ENCODE measurements at regions not wholly inside any gene's neighbourhood (a gene's known extent, or its start where the extent isn't known, plus 50 kb on each side); places are given as distances from the start of the nearest gene placed in this dataset.

DNA sequence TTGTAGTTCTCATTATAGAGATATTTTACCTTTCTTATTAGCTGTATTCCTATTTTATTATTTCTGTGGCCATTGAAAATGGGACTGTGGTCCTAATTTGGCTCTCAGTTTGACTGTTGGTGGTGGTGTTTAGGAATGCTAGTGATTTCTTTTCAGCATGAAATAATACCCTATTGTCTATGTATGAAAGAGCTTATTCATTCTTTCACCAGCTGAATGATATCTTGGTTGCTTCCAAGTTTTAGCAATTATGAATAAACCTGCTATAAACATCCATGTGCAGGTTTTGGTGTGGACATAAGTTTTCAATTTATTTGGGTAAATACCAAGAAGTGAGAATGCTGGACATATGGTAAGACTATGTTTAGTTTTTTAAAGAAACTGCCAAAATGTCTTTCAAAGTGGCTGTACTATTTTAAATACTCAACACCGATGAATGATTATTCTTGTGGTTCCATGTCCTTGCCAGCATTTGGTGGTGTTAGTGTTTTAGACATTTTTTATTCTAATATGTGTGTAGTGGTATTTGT lies 501.6 kb upstream of the GYPC start:
- TF ChIP-seq, protein P1, sequence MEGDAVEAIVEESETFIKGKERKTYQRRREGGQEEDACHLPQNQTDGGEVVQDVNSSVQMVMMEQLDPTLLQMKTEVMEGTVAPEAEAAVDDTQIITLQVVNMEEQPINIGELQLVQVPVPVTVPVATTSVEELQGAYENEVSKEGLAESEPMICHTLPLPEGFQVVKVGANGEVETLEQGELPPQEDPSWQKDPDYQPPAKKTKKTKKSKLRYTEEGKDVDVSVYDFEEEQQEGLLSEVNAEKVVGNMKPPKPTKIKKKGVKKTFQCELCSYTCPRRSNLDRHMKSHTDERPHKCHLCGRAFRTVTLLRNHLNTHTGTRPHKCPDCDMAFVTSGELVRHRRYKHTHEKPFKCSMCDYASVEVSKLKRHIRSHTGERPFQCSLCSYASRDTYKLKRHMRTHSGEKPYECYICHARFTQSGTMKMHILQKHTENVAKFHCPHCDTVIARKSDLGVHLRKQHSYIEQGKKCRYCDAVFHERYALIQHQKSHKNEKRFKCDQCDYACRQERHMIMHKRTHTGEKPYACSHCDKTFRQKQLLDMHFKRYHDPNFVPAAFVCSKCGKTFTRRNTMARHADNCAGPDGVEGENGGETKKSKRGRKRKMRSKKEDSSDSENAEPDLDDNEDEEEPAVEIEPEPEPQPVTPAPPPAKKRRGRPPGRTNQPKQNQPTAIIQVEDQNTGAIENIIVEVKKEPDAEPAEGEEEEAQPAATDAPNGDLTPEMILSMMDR (conservative IDR thresholded peaks at IDR 0.05 in 1 of 2, IDR thresholded peaks at IDR 0.05 in 1 of 2; ENCODE audit: extremely low read depth in 1 of 2, insufficient read depth in 1 of 2, low read depth in 1 of 2, low read length in 2 of 2) = no peak
- no peak for TF ChIP-seq EZH2 (IDR thresholded peaks at IDR 0.05; ENCODE audit: borderline replicate concordance, low read length)
